ENCODE measurements at regions not wholly inside any gene's neighbourhood (a gene's known extent, or its start where the extent isn't known, plus 50 kb on each side); places are given as distances from the start of the nearest gene placed in this dataset.

DNA sequence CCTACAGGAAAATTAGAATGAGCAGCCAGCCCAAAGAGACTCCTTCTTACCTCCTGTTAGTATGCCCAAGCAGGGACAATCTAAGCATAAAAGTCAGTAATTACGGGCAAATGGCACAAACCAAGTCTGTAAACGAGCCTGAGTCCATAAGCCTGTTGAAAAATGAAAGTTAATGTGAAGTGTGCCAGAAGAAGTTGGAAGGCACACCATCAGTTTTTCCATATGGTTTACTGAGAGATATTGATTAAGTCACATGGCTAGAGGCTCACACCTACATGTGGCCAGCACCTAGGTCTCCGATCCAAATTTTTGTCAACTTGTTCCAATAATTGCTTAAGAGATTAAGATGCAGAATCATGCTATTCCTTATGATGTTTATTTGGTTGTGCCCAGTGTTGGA lies 242.4 kb upstream of the CSF3R start:
- TF ChIP-seq POLR2AphosphoS5 (IDR thresholded peaks at IDR 0.05; ENCODE audit: borderline replicate concordance, low read depth, low read length) = no peak
- no peak for TF ChIP-seq EZH2 (IDR thresholded peaks at IDR 0.05)
- no peak for TF ChIP-seq FOXP2 (optimal IDR thresholded peaks at IDR 0.05; ENCODE audit: control extremely low read depth, extremely low read length, insufficient read depth)
